GM18907 (cell line): ENCODE measurements at regions not wholly inside any gene's neighbourhood (a gene's known extent, or its start where the extent isn't known, plus 50 kb on each side); places are given as distances from the start of the nearest gene placed in this dataset.

Experiments
- ATAC-seq: cut with Tn5 transposase; IDR thresholded peaks from one replicate; pipeline ENCODE4 v1.9.1; 2021; ENCODE audit warnings: mild to moderate bottlenecking, moderate library complexity; ENCODE audit not compliant: unreplicated experiment

DNA sequence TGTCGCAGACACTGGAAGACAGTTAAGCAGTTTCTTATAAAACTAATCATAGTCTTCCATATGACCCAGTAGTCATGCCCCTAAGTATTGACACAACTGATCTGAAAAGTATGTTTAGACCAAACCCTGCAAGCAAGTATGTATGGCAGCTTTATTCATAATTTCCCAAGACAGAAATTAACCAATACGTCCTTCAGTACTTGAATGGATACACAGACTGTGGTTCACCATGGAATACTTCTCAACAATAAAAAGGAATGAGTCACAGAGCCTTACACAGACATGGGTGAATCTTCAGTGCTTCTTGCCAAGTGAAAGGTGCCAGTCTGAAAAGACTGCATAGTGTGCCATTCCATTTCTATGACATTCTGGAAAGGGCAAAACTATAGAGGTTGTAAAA, 50.2 kb upstream of the AKR1E2 start:
- no peak for ATAC-seq

DNA sequence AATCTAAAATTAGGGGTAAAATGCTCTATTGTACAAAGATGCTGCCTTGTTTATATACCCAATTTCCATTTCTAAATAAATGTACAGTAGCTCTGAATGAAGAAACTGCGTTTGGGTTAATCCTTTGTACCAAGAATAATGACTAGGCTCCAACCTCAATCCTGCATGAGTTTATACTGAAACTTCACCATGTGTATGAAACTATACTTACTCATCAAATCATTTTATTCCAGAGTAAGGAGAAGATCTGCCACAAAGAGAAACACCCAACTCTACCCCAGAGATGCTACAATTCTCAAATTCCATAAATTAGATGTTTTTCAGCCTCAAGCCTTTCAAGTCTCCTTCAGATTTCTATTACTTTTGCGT, 53.8 kb upstream of the AKR1E2 start:
- ATAC-seq: no peak

DNA sequence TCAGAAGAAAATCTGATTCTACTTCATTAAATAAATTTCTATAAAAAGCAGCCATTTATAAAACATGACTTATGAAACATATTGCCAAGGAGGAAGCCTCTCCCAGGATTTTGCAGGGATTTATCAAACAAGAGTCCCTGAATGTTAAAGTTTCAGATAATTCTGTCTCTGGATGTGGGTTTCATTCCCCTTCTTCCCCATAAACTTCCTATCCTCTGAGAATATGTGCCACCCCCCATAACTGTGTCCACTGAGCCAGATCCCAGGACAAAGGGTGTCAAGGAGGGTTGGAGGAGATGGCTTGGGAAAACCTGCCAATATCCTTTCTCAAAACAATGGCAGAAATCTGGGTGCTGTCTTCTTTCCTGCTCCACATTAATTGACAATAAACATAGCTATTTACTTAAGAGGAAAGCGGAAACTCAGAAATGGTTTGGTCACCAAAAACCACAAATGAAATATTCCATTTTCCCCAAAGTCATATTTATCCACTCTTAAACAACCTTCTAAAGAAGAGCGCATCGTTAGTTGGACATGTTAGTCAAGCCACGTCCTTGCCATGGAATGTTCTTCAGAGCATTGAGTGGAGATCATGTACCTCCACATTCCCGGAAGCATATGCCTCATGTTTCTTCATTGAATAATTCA, 54.3 kb upstream of the AKR1E2 start:
- no peak for ATAC-seq

DNA sequence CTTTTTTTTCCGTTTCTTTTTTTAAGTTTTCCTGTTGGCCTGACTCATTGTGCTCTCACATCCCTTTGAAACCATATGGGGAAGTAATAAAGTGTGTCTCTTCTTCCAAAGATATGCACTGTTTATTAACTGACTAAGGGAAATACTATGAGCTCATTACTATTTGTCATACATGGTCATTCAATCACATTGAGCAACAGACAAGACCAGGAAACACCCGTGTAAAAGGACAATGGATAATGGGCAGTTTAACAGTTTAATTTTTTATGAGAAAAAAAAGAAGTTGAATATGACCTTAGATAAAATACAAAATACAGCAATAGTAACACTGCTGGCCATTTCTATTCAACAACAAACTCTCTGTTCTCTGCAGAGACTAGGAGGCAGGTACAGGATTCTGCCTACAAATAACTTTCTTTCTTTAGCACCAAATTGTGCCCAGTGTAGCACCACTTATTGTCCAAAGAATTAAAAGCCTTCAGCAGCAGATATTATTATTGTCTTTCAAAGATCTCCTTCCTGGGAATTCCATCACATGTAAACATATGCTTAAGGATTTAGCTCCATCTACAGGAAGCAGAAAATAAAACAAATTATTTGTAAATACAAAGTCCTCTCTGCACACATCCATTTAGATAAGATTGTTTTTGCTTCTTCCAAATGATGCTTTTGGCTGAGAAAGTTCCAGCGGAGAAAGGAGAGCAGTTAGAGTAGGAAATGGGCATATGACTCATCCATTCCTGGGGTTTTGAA, 55.0 kb upstream of the AKR1E2 start:
- no peak for ATAC-seq

DNA sequence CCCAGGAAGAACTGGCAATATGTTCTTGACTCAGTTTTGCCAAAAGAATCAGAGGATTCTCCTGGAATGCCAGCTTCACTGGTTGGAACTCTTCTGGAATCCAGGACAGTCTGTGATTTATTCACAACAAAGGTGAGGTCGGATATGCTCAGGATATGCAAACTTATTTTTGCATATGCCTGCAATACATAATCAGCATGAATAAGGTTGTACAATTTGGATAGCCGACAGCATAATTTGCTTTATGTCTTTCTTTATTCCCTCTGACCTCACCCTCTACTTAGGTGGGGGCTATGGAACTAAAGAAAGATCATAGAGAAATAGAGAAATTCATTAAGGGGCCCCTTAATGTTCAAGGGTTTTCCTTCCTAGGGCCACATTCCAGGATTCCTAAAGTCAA, 57.6 kb upstream of the AKR1E2 start:
- ATAC-seq: no peak

DNA sequence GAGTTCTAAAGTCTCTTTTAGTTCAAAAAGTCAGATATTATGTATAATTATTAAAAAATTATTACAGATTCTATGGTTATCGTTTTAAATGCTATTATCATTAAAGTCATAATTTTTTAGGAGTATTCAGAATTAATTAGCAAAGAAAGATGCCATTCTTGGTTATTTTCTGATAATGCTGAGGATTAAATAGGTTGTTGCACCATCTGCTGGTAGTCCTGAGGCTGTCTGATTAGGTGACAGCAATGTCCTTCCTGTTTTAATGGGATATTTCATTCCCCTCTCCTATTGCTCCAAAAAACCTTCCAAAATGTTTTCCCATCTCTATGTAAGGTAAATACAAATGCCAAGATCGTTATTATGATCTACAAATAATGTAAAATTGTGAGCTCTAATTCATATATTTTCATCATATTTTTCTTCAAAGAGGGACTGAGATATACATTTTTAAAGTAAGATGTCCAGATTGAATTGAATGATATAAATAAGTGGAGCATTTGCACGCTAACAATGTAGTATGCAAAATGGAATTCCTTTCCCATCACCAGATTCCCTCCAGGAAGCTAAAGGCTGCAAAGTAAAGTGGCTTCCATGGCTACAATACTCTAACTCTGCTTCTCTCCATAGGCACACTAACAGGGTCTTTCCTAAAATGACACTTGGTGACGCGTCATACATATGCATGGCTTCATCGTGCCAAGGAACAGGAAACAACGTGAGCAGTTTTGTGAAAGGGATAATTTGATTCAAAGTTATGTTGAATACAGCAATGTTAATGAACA, 58.8 kb upstream of the AKR1E2 start:
- no peak for ATAC-seq

DNA sequence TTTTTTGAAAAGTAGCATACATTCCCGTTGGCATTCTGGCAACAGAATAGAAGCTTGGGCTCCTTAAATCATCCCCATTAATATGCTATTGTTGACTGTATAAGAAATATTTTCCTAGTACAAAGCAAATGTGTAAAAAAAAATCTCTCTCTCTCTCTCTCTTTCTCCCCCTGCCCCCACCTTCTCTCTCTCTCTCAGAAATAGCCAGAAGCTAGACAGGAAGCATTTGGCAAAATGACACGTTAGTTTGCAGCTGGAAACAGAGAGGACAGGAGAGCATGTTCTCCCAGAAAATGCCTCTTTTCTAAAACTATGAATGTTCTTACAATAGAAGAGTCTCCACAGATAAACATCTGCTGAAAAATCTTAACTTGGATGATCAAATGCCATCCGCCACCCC, 59.6 kb upstream of the AKR1E2 start:
- ATAC-seq: no peak

DNA sequence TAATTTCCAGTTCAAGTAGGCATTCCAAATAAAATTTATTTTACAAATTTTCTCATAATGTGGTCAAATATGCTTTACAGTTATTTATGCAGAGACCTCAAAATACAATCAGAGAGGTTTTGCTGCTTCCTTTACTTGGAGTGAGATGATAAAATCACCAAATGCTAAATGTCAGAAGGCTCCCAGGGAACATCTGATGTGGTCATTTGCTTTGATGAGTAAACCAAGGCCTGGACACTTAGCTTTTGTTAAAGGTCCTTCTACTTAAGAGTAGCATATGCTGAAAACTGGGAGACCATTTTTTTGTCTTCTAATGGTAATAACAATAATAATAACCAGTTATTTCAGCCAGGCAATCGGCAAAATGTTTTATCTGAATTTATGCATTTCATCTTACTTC, 60.6 kb upstream of the AKR1E2 start:
- ATAC-seq: no peak

DNA sequence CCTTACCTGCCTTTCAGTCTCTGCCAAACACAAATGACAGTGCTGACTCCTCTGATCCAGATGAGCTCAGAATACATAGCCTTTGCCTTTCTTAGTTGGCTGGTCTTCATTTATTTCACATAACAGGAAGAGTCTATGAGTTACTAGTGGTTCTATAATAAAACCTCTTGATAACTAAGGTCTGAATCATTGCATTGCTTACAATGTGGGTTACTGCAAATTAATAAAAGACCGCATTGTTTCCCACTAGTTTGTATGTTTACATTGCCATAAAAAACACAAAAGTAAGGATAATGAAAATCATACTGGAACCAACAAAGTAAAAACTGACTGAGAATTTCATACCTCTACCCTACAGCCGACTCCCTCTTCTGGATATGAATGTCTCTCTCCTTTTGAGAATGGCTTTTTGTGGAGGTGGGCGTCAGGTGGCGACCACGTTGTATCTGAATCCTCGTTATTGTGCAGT, 62.0 kb upstream of the AKR1E2 start:
- no peak for ATAC-seq

DNA sequence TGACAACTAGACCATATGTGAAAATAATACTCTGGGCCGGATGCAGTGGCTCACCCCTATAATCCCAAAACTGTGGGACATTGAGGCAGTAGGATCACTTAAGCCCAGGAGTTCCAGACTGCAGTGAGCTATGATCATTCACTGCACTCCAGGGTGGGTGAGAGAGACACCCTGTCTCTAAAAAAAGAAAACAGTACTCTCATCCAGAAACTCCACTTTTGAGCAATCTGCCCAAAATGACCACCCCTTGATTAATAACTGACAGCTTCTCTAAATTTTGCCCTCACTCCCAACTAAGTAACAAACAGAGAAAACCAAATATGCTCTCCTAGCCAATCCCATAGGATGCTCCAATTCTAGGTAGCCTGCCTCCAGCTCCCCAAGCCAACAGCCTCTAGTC, 62.5 kb upstream of the AKR1E2 start:
- ATAC-seq: no peak

DNA sequence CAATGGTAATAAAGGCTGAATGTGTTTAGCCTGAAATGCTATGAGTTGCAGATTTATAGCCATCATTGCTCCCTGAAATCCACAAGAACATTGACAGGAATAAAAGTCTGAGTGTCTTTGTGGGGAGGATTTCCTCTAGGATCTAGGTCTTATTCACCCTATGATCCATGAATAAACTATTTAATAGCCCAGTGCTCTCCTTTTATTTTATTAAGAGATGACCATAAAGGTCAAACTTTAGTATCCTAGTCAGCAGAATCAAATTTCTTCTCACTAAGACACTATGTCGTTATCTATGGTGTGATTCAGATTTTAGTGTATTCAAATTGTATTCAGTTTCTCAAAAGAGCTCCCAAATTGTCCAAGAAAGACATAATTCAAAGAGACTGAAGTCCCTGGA, 67.8 kb upstream of the AKR1E2 start:
- no peak for ATAC-seq

DNA sequence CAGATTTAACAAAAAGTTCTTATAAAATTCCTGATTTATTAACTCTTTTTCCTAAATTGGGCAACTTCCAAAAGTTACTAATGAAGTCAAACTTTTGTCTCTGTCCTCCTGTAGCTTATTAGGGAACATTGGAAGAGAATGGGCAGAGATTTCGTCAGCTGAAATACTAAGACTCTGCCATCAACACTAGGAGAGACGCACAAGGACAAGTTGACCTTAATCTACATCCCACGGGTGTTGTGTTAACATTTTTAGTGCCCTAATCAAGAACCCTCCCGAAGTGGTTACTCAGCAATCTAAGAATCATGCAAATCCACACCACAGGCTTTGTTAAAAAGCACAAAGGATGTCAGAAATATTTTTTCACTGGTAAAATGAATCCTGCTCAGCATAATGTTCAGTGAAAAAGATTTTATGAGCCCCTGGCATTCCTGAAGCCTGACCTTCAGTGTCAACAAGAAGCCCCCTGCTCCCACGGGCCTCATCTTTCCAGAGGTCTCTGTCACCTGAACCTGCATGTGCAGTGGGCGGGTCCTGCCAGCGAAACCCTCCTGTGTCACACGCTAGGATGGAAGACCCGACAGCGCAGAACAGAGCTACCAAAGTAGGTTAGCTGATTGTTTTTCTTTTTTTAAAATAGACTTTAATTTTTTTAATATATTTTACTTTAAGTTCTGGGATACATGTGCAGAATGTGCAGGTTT, 70.6 kb upstream of the AKR1E2 start:
- no peak for ATAC-seq

DNA sequence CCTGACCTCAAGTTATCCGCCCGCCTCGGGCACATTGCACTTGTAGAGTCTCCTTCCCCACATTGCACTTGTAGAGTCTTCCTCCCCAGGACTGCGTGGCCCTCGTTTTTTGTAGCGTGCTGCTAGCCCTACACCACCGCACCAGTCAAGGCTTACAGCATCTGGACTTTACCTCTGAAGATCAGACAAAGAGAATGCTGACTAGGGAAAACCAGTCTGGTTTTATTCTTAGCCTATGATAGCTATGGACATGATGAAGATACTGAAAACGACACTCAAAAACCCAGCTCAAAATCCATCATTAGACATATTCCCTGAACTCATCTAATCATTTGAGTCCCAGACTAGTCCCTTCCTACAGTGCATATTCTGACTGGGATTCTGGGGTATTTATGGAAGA, 71.9 kb upstream of the AKR1E2 start:
- ATAC-seq: no peak

DNA sequence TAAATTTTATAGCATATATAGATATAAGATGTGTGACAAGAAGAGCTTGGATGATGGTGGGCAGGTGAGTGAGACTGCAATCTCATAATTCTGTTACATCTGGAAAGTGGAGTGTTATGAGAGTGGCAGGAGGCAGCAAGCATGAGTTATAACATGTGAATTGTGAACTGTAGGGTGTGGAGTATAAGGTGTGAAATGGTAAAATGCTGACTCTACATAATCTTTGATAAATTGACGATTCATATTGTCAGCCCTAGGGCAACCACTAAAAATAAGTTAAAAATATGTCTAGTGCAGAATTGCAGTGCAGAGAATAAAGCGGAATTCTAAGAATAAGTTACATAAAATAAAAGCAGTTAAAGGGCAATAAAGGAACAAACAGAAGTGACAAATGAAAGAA, 74.8 kb upstream of the AKR1E2 start:
- no peak for ATAC-seq

DNA sequence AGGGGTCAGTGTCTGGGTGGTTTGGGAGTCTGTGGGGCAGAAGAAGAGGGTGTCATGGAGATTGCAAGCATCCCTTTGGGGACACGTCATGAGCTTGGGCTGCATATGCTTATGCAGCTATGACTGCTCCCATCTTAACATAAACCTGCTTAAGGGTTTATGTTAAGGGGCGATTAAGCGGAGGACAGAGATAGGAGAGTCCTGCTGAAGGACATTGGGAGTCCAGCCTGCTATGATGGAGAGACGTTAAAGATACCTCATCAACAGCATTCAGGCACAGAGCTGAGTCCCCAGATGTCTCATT, 76.8 kb upstream of the AKR1E2 start:
- no peak for ATAC-seq

DNA sequence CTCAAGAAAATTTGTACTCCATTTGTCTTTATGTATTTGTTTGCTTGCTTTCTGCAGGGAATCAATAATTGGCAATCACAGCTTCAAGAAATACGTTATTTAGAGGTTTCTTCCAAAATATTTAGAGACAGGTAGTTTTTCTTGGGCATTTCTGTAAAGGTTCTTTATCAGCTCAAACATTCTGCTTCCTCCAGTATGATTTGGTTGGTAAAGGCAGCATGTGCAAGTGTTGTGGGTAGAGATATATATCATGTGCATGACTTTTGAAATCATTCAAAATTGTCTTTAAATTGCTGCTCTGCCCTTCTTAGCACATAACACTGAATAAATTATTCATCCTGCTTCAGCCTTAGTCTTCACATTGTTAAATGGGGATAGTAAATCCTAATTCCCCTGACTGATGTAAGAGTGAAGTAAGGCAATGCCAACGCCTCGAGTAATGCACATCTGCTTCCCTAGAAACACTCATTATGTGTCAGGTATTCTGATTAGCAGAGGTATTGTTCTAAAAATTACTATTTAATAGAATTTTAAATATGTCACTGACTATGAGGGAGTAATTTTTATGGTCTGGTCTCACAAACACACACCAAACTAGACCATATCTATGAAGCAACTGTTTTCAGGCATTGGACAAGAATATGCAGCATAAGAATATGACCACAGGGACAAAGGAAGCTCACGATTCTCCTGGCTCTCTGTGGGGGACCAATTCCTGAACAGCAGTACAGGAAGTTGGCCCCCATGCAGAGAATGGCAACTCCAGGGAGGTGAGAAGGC, 77.3 kb upstream of the AKR1E2 start:
- no peak for ATAC-seq

DNA sequence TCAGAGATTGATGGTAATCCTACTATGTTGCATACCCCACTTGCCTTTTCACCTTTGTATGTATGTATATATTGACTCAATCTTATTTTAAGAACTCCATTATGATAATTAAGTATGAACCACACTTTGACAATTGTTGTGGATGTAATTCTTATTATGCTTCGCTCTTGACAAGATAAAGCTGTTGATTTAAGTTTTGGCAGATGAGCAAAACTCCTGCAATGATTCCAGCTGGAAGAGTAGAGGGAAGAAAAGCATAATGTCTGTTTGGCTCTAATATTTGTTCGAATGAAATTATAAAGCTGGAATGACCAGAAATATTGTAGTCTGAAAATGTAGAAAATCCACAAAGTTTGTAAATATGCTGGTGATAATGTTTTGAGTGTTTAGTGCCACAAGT, 83.8 kb upstream of the AKR1E2 start:
- ATAC-seq: no peak

DNA sequence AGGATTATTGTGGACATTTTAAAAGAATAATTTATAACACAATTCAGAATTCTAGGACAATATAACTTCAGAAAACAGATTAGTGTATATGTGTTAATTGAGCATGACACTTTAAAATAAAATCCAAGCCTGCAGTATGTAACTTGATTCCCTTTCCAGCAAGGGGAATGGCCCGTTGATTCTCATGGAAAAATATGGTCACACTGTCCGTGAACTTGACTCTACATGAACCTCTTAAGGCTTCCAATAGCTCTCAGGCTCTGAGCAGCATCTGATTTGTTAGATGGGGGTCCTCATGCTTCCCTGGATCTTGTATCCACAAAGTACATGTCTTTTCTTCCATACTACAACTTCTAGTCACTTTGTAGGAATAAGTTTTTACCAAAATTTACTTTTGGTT, 85.5 kb upstream of the AKR1E2 start:
- no peak for ATAC-seq

DNA sequence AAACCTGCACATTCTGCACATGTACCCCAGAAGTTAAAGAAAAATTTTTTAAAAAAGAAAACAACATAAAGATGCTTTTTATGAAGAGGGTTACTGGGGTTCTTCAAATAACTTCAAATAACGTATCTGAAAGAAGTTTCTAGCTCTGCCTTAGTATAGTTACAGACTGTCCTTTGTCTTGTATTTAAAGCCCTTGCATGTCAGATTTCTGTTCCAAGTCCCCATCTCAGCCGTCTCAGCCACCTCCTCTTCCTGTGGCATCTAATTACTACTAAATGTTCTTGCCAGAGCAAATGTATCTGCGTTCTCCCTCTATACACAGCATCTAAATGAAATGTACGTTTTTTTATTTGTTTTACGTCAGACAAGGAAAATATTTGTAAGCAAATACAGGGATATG, 89.4 kb upstream of the AKR1E2 start:
- no peak for ATAC-seq

DNA sequence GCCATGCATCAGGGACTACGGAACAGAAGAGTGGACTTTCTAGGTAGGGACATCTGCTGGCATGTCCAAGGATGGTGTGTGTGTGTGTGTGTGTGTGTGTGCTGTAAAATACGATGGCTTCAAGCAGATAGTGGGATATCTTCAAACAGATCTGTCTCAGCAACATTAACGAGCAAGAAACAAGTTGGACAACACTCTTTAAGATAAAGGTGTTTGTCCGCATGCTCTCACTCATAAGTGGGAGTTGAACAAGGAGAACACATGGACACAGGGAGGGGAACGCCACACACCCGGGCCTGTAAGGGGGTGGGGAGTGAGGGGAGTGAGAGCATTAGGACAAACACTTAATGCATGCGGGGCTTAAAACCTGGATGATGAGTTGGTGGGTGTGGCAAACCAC, 89.8 kb upstream of the AKR1E2 start:
- ATAC-seq: no peak

DNA sequence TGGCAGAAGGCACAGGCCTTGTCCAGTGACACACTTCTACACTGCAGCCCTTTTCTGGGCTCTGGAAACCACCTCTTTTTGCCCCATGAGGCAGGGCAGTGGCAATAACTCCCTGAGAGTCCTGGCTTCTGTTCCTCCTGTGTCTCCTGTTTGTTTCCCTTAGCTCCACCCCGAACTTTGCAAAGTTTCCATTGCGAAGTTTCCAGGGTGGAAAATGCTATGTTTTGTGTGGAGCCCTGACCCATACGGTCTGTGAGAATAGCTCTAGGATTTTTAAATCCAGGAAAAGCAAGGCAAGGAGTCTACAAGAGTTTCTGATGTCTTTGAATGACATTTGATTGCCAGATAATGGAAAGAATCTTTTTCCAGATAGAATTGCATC, 92.2 kb upstream of the AKR1E2 start:
- no peak for ATAC-seq
